ENCODE measurements at regions not wholly inside any gene's neighbourhood (a gene's known extent, or its start where the extent isn't known, plus 50 kb on each side); places are given as distances from the start of the nearest gene placed in this dataset.
"Not testable (repeated sequence)": the region's sequence is repeated elsewhere in the genome, so short reads cannot be mapped to it uniquely, and the experiment has no call there.

DNA sequence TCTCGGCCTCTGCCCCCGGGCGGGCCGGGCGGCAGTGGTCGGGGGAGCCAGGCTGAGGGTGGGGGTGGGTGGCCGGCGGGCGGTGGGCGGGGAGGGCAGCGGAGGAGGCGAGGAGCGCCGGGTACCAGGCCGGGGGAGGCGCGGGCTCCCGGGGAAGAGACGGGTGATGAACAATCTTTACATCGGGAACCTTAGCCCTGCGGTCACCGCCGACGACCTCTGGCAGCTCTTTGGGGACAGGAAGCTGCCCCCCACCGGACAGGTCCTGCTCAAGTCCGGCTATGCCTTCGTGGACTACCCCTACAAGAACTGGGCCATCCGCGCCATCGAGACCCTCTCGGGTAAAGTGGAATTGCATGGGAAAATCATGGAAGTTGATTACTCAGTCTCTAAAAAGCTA, 112.5 kb downstream of the NBPF12 start:
- Mint-ChIP-seq H3K27me3 (peaks cover 23% of the 10 kb centered on the region), H3K4me3 (no peak overlapping the region), H3K27ac (no peak overlapping the region), H3K4me1 (peaks cover 17% of the 10 kb centered on the region), H3K36me3 (ENCODE audit: low read depth) (peaks cover 2% of the 10 kb centered on the region)
- H3K9me3 ChIP-seq (ENCODE audit: control insufficient read depth, low read length, poor library complexity, severe bottlenecking), result no peaks in the 10 kb centered on the region
- ATAC-seq (no peak), DNase-seq (no peak)

DNA sequence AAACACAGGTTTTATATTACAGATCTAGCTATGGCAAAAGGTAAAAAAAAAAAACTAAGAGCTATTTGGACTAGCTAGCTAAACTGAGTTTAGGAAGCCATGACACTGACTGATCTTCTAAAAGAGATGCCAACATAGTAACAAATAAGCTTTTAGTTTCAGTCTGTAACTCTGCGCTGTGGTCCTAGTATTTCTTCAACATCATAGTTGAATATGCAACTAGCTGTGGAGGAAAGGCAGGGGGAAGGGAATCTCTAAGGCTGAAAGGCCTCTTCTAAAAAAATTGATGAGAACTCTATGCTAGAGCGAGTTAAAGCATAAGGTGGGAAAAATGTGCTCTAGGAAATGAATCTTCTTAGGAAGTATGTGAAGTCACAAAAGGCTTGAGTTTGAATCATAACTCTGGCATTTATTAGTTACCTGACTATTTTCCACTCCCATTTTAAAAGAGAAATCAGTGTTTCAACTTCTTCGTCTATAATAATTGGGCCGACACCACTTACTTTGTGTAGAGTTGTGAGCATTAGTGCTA, 108.8 kb downstream of the NBPF12 start:
- DNase-seq, result not testable (repeated sequence)

DNA sequence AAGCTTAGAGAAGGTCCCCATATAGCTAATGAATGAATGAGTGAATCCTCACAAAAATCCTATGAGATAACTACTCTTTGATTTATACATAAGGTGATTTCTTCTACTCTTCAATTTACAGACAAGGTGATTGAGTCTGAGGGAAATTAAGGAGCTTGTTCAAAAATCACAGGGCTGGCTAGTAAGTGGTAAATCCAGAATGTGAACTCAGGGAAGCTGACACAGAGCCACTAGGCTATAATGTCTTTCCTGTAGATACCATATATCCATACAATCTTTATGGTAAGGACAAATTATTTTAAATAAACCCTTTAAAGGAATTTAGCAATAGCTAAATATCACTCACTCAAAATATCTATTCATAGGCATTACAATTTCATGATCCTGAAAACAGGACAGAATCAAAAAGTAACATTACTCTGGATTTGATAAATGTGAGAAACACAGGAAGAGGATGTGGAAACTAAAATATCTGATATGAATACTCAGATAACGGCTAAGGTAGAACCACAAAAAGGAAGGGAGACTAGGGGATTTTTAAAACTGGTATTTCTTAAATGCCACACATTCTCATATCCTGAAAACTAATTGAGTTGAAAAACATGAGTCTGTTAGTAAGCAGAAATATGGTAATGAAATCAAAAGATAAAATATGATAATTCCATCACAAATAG, 108.2 kb downstream of the NBPF12 start:
- H3K9me3 ChIP-seq (ENCODE audit: control insufficient read depth, low read length, poor library complexity, severe bottlenecking), result no peaks in the 10 kb centered on the region
- Mint-ChIP-seq H3K4me3 (peak overlapping the region; percentile 53), H3K4me1 (peaks cover 29% of the 10 kb centered on the region), H3K27ac (peak overlapping the region; percentile 67), H3K36me3 (ENCODE audit: low read depth) (no peaks in the 10 kb centered on the region), H3K27me3 (peaks cover 2% of the 10 kb centered on the region)
- DNase-seq (no peak), ATAC-seq (peak; percentile 60)

More for the DNA sequence above, 108.8 kb downstream of the NBPF12 start:
- Mint-ChIP-seq H3K4me3 (peak overlapping the region; percentile 53), H3K27ac (peak overlapping the region; percentile 67), H3K4me1 (peaks cover 29% of the 10 kb centered on the region)
- H3K27me3 Mint-ChIP-seq; H3K9me3 ChIP-seq (ENCODE audit: control insufficient read depth, low read length, poor library complexity, severe bottlenecking); H3K36me3 Mint-ChIP-seq (ENCODE audit: low read depth): not testable (repeated sequence)
- peak; percentile 40 for ATAC-seq

Data from T-helper 17 cell (primary cell).